IMR-90 (cell line): ENCODE measurements at regions not wholly inside any gene's neighbourhood (a gene's known extent, or its start where the extent isn't known, plus 50 kb on each side); places are given as distances from the start of the nearest gene placed in this dataset.

Experiments
- ATAC-seq: fragments of 200-7000 bp; cut with Tn5 transposase; 2 replicates; pipeline ENCODE4 v1.9.1; 2020; ENCODE audit warnings: low read depth, mild to moderate bottlenecking, moderate library complexity
- BruUV-seq: library from RNA; stranded (reverse); fragments of 400-500 nt; replicated peaks from 2 replicates; lab custom pipeline; 2021; lab: Mats Ljungman, UMichigan
- CTCF ChIA-PET: fragments of 300-600 bp; formaldehyde crosslinking; extraction: SDS; loops from one replicate; lab custom pipeline; 2021; ENCODE audit warnings: antibody characterized with exemption; lab: Yijun Ruan, JAX
- POLR2A ChIA-PET: fragments of 300-600 bp; sonication (Branson Sonifier 250); formaldehyde crosslinking; loops from one replicate; lab custom pipeline; 2022; ENCODE audit warnings: antibody characterized with exemption; ENCODE audit not compliant: unreplicated experiment; lab: Charles Lee
- DNase-seq: peaks from one replicate; pipeline ENCODE4 v3.0.0; 2013
- H2AFZ ChIP-seq: replicated peaks from 2 replicates; pipeline ENCODE3; 2013; ENCODE audit warnings: low read length, mild to moderate bottlenecking; ENCODE audit not compliant: poor library complexity
- H2AK5ac ChIP-seq: 2 replicates; pipeline ENCODE4 v1.6.1; 2013; ENCODE audit warnings: low read depth, low read length, inconsistent platforms
- H2AK9ac ChIP-seq: replicated peaks from 2 replicates; pipeline ENCODE3; 2013; ENCODE audit warnings: mild to moderate bottlenecking, low read depth, low read length, moderate library complexity; ENCODE audit not compliant: poor library complexity
- H2BK120ac ChIP-seq: 2 replicates; pipeline ENCODE4 v1.6.1; 2013; ENCODE audit warnings: low read depth, low read length, inconsistent platforms
- H2BK15ac ChIP-seq: 3 replicates; pipeline ENCODE4 v1.6.1; 2013; ENCODE audit warnings: low read depth, low read length, inconsistent platforms
- H2BK20ac ChIP-seq: 2 replicates; pipeline ENCODE4 v1.6.1; 2013; ENCODE audit warnings: low read depth, mild to moderate bottlenecking, inconsistent platforms, low read length, moderate library complexity
- H2BK5ac ChIP-seq: 2 replicates; pipeline ENCODE4 v1.6.1; 2013; ENCODE audit warnings: mild to moderate bottlenecking, low read depth, low read length, inconsistent platforms; ENCODE audit not compliant: poor library complexity, severe bottlenecking
- H3K14ac ChIP-seq: replicated peaks from 2 replicates; pipeline ENCODE4 v1.6.1; 2013; ENCODE audit warnings: low read depth, low read length, inconsistent platforms
- H3K18ac ChIP-seq: 2 replicates; pipeline ENCODE4 v1.6.1; 2013; ENCODE audit warnings: low read depth, low read length, control low read depth
- H3K23ac ChIP-seq: 2 replicates; pipeline ENCODE4 v1.6.1; 2013; ENCODE audit warnings: low read depth, low read length, inconsistent platforms
- H3K27ac ChIP-seq: 2 replicates; pipeline ENCODE4 v1.5.1; 2013; ENCODE audit warnings: mild to moderate bottlenecking, control low read depth, low read length; ENCODE audit not compliant: insufficient read depth
- H3K27me3 ChIP-seq: 2 replicates; pipeline ENCODE4 v1.6.1; 2013; ENCODE audit warnings: low read length; ENCODE audit not compliant: control insufficient read depth, insufficient read depth
- H3K36me3 ChIP-seq: 2 replicates; pipeline ENCODE4 v1.6.1; 2013; ENCODE audit warnings: low read length, mixed read lengths; ENCODE audit not compliant: control insufficient read depth, insufficient read depth
- H3K4ac ChIP-seq: 2 replicates; pipeline ENCODE4 v1.6.1; 2013; ENCODE audit warnings: low read depth, low read length, inconsistent platforms
- H3K4me1 ChIP-seq: 2 replicates; pipeline ENCODE4 v1.6.1; 2013; ENCODE audit warnings: low read length, mixed read lengths; ENCODE audit not compliant: control insufficient read depth, insufficient read depth
- H3K4me2 ChIP-seq: 2 replicates; pipeline ENCODE4 v1.6.1; 2013; ENCODE audit warnings: low read depth, mild to moderate bottlenecking, control low read depth, low read length, moderate library complexity
- H3K4me3 ChIP-seq: 2 replicates; pipeline ENCODE4 v1.5.1; 2013; ENCODE audit warnings: low read depth, mild to moderate bottlenecking, control low read depth, low read length, moderate library complexity; ENCODE audit not compliant: insufficient read depth
- H3K56ac ChIP-seq: 2 replicates; pipeline ENCODE4 v1.6.1; 2013; ENCODE audit warnings: low read length, inconsistent platforms; ENCODE audit not compliant: insufficient read depth; ENCODE audit errors: extremely low read depth
- H3K79me1 ChIP-seq, 2 experiments: 2 replicates each; pipeline ENCODE4 v1.6.1; 2013; ENCODE audit warnings: low read length in 2 of 2, inconsistent platforms in 1 of 2, low read depth in 1 of 2
- H3K9ac ChIP-seq: 2 replicates; pipeline ENCODE4 v1.6.1; 2013; ENCODE audit warnings: low read depth, low read length, control low read depth
- H3K9me1 ChIP-seq: 2 replicates; pipeline ENCODE4 v1.6.1; 2013; ENCODE audit warnings: low read length, inconsistent platforms; ENCODE audit not compliant: insufficient read depth
- H3K9me3 ChIP-seq: 2 replicates; pipeline ENCODE4 v1.6.1; 2013; ENCODE audit warnings: low read length; ENCODE audit not compliant: control insufficient read depth, insufficient read depth
- H4K20me1 ChIP-seq: 2 replicates; pipeline ENCODE4 v1.6.1; 2013; ENCODE audit warnings: low read length, inconsistent platforms; ENCODE audit not compliant: insufficient read depth
- H4K5ac ChIP-seq: 2 replicates; pipeline ENCODE4 v1.6.1; 2013; ENCODE audit warnings: mild to moderate bottlenecking, low read depth, low read length, control low read depth
- H4K8ac ChIP-seq, 2 experiments: 2 replicates each; pipeline ENCODE4 v1.6.1; 2013; ENCODE audit warnings: low read depth in 2 of 2, low read length in 2 of 2, control low read depth in 1 of 2, inconsistent platforms in 1 of 2
- H4K91ac ChIP-seq: 2 replicates; pipeline ENCODE4 v1.6.1; 2013; ENCODE audit warnings: low read depth, low read length, inconsistent platforms; ENCODE audit not compliant: insufficient read depth
- BHLHE40 ChIP-seq: fragments of 150-350 bp; IDR thresholded peaks from 2 replicates; pipeline ENCODE4 v1.6.1; 2016; ENCODE audit warnings: mild to moderate bottlenecking, low read depth, low read length
- CEBPB ChIP-seq: IDR thresholded peaks from 2 replicates; pipeline ENCODE4 v1.6.1; 2012; ENCODE audit warnings: low read depth, low read length, improper control_type of control experiment
- CTCF ChIP-seq: conservative IDR thresholded peaks from 2 replicates; pipeline ENCODE4 v1.5.1; 2012; ENCODE audit warnings: mild to moderate bottlenecking, low read depth, low read length, improper control_type of control experiment
- ELK1 ChIP-seq: fragments of 150-350 bp; IDR thresholded peaks from 2 replicates; pipeline ENCODE4 v1.6.1; 2016; ENCODE audit warnings: low read depth, mild to moderate bottlenecking, low read length, moderate library complexity, borderline replicate concordance
- FOS ChIP-seq: fragments of 150-350 bp; IDR thresholded peaks from 2 replicates; pipeline ENCODE4 v1.6.1; 2016; ENCODE audit warnings: low read depth, low read length
- MAFK ChIP-seq: IDR thresholded peaks from 2 replicates; pipeline ENCODE4 v1.6.1; 2012; ENCODE audit warnings: low read depth, low read length, improper control_type of control experiment
- MAZ ChIP-seq: IDR thresholded peaks from 2 replicates; pipeline ENCODE4 v1.6.1; 2012; ENCODE audit warnings: low read depth, mild to moderate bottlenecking, low read length, improper control_type of control experiment, moderate library complexity, borderline replicate concordance
- MXI1 ChIP-seq: IDR thresholded peaks from 2 replicates; pipeline ENCODE4 v1.6.1; 2012; ENCODE audit warnings: low read depth, mild to moderate bottlenecking, low read length, moderate library complexity, borderline replicate concordance
- NFE2L2 ChIP-seq: fragments of 150-350 bp; IDR thresholded peaks from 2 replicates; pipeline ENCODE4 v1.6.1; 2016; ENCODE audit warnings: low read depth, mild to moderate bottlenecking, low read length
- POLR2A ChIP-seq: IDR thresholded peaks from 2 replicates; pipeline ENCODE4 v1.6.1; 2012; ENCODE audit warnings: mild to moderate bottlenecking, low read depth, low read length
- RAD21 ChIP-seq: IDR thresholded peaks from 2 replicates; pipeline ENCODE4 v1.6.1; 2012; ENCODE audit warnings: low read length, improper control_type of control experiment
- RCOR1 ChIP-seq: IDR thresholded peaks from 2 replicates; pipeline ENCODE4 v1.6.1; 2012; ENCODE audit warnings: mild to moderate bottlenecking, low read length, improper control_type of control experiment; ENCODE audit not compliant: insufficient replicate concordance
- RFX5 ChIP-seq: IDR thresholded peaks from 2 replicates; pipeline ENCODE4 v1.8.0; 2012; ENCODE audit warnings: low read depth, mild to moderate bottlenecking, low read length, moderate library complexity
- USF2 ChIP-seq: fragments of 150-350 bp; IDR thresholded peaks from 2 replicates; pipeline ENCODE4 v1.6.1; 2017; ENCODE audit warnings: mild to moderate bottlenecking, antibody characterized with exemption, low read length, low read depth
- WGBS, 2 experiments: methylation state at CpG; one replicate each; pipeline versions ENCODE4 v1.1.5 to v1.1.7; 2013; ENCODE audit warnings: missing lambda C conversion rate in 2 of 2; ENCODE audit not compliant: insufficient read length in 1 of 2; ENCODE audit errors: extremely low coverage in 2 of 2; 5-methylcytosine and 5-hydroxymethylcytosine counted together
- dilution Hi-C: fragments of 300-500 bp; cut with HindIII; formaldehyde crosslinking; loops from one replicate; pipeline ENCODE4 v1.14.3; 2018; ENCODE audit warnings: low sequenced_read_pairs; ENCODE audit not compliant: unreplicated experiment
- in situ Hi-C: fragments of 300-500 bp; cut with MboI; formaldehyde crosslinking; loops from 3 replicates; pipeline ENCODE4 v1.14.3; 2019; ENCODE audit warnings: low sequenced_read_pairs, inconsistent platforms, mixed read lengths
- intact Hi-C: fragments of 100-400 bp; cut with micrococcal nuclease; formaldehyde crosslinking; loops from 2 replicates; pipeline ENCODE4 v1.10.0; 2022

GRCh38 chr3:118227191-118227590, 807.5 kb downstream of the IGSF11 start:
- H3K4me2 ChIP-seq: no peak overlapping the region
- no peaks in the 10 kb centered on the region for H3K79me1 ChIP-seq
- TF ChIP-seq BHLHE40: no peak
- no peak for TF ChIP-seq NFE2L2
- no peak for TF ChIP-seq CEBPB
- TF ChIP-seq POLR2A: no peak
- TF ChIP-seq FOS: no peak
- no peak for TF ChIP-seq USF2
- TF ChIP-seq CTCF: no peak
- TF ChIP-seq ELK1: no peak
- TF ChIP-seq MAFK: no peak
- TF ChIP-seq RFX5: no peak
- no peak for TF ChIP-seq MAZ
- no peak for TF ChIP-seq MXI1
- no peak for TF ChIP-seq RAD21
- TF ChIP-seq RCOR1: no peak
- H3K27me3 ChIP-seq: no peaks in the 10 kb centered on the region
- in situ Hi-C loops (no loop called here), dilution Hi-C loops (no loop called here), intact Hi-C loops (no loop called here)
- no peaks in the 10 kb centered on the region for H4K20me1 ChIP-seq
- no peak overlapping the region for H2BK20ac ChIP-seq
- no peak overlapping the region for H2AFZ ChIP-seq
- no peak overlapping the region for H2BK5ac ChIP-seq
- H3K36me3 ChIP-seq: no peaks in the 10 kb centered on the region
- no peak overlapping the region for H3K9ac ChIP-seq
- H3K9me1 ChIP-seq: no peaks in the 10 kb centered on the region
- H3K18ac ChIP-seq: no peak overlapping the region
- H2BK120ac ChIP-seq: no peak overlapping the region
- H4K91ac ChIP-seq: no peak overlapping the region
- DNase-seq (no peak), ATAC-seq (no peak)
- WGBS, 2 experiments: no CpG with 5 or more reads among the region's 2 CpGs
- no peak overlapping the region for H3K23ac ChIP-seq
- no peak overlapping the region for H2AK5ac ChIP-seq
- no peak overlapping the region for H3K14ac ChIP-seq
- H3K9me3 ChIP-seq: no peaks in the 10 kb centered on the region
- ChIA-PET POLR2A (no interaction called here), CTCF (no interaction called here)
- no TSS peak for BruUV-seq
- H3K4me3 ChIP-seq: no peak overlapping the region
- no peak overlapping the region for H3K4ac ChIP-seq
- H3K4me1 ChIP-seq: no peaks in the 10 kb centered on the region
- no peak overlapping the region for H3K27ac ChIP-seq
- no peak overlapping the region for H4K8ac ChIP-seq
- H2BK15ac ChIP-seq: no peak overlapping the region
- H2AK9ac ChIP-seq: no peak overlapping the region
- H3K56ac ChIP-seq: no peak overlapping the region
- H4K5ac ChIP-seq: no peak overlapping the region
